C4-2B (cell line): ENCODE measurements at regions not wholly inside any gene's neighbourhood (a gene's known extent, or its start where the extent isn't known, plus 50 kb on each side); places are given as distances from the start of the nearest gene placed in this dataset.
A peak's percentile ranks its signal among the peaks of the same experiment; 100 is the strongest.
"Not testable (repeated sequence)": the region's sequence is repeated elsewhere in the genome, so short reads cannot be mapped to it uniquely, and the experiment has no call there.

Source experiments
- H3K27ac ChIP-seq: fragments of 450-650 bp; 2 replicates; pipeline ENCODE4 v1.5.1; 2017
- CTCF ChIP-seq: fragments of 450-650 bp; conservative IDR thresholded peaks from 2 replicates; pipeline ENCODE4 v1.5.1; 2017; ENCODE audit warnings: mild to moderate bottlenecking
- ZFX ChIP-seq: fragments of 450-650 bp; IDR thresholded peaks from 2 replicates; pipeline ENCODE4 v1.6.1; 2017

- H3K27ac ChIP-seq, result not testable (repeated sequence)
Observed at GRCh38 chr9:85792057-85792456, 50.3 kb upstream of the AGTPBP1 start.

GRCh38 chr9:85802978-85803695 lies 61.4 kb upstream of the AGTPBP1 start:
- H3K27ac ChIP-seq, result not testable (repeated sequence)

GRCh38 chr9:85804847-85805133 lies 63.0 kb upstream of the AGTPBP1 start:
- H3K27ac ChIP-seq, result peak overlapping the region; percentile 75; the same call in 1 of the 2 replicates

GRCh38 chr9:85805134-85806005 lies 63.6 kb upstream of the AGTPBP1 start:
- peak overlapping the region; percentile 75 for H3K27ac ChIP-seq
- TF ChIP-seq CTCF (peak; percentile 14; the same call in 1 of the 2 replicates), ZFX (peak; percentile 90)

GRCh38 chr9:85808329-85808728 lies 66.6 kb upstream of the AGTPBP1 start:
- peak overlapping the region; percentile 42; the same call in 1 of the 2 replicates for H3K27ac ChIP-seq

GRCh38 chr9:85813388-85813787 lies 71.6 kb upstream of the AGTPBP1 start:
- H3K27ac ChIP-seq, result not testable (repeated sequence)

GRCh38 chr9:85814800-85815199 lies 73.0 kb upstream of the AGTPBP1 start:
- not testable (repeated sequence) for H3K27ac ChIP-seq

- H3K27ac ChIP-seq, result not testable (repeated sequence)
- peak; percentile 65 for TF ChIP-seq CTCF
Observed at GRCh38 chr9:85818971-85819370, 77.2 kb upstream of the AGTPBP1 start.

GRCh38 chr9:85820598-85820997 lies 78.8 kb upstream of the AGTPBP1 start:
- not testable (repeated sequence) for H3K27ac ChIP-seq

- peak; percentile 44 for TF ChIP-seq CTCF
- H3K27ac ChIP-seq, result not testable (repeated sequence)
Observed at GRCh38 chr9:85824949-85825348, 83.2 kb upstream of the AGTPBP1 start.

GRCh38 chr9:85834591-85834990 lies 92.8 kb upstream of the AGTPBP1 start:
- H3K27ac ChIP-seq, result not testable (repeated sequence)

- not testable (repeated sequence) for H3K27ac ChIP-seq
Observed at GRCh38 chr9:85843949-85844348, 97.0 kb upstream of the NAA35 start.

- not testable (repeated sequence) for H3K27ac ChIP-seq
Observed at GRCh38 chr9:85847782-85848181, 93.2 kb upstream of the NAA35 start.
